GM06990 (cell line): ENCODE measurements at regions not wholly inside any gene's neighbourhood (a gene's known extent, or its start where the extent isn't known, plus 50 kb on each side); places are given as distances from the start of the nearest gene placed in this dataset.

Experiments
- DNase-seq: peaks from one replicate; pipeline ENCODE4 v3.0.0-alpha.2; 2011; ENCODE audit not compliant: insufficient read length; ENCODE audit errors: extremely low read depth
- H3K27me3 ChIP-seq: replicated peaks from 2 replicates; pipeline ENCODE4 v1.6.0; 2011; ENCODE audit warnings: low read length; ENCODE audit not compliant: control insufficient read depth, insufficient read depth
- H3K36me3 ChIP-seq: 2 replicates; pipeline ENCODE4 v1.5.1; 2011; ENCODE audit warnings: low read length; ENCODE audit not compliant: control insufficient read depth, insufficient read depth
- H3K4me3 ChIP-seq: replicated peaks from 2 replicates; pipeline ENCODE4 v1.5.1; 2011; ENCODE audit warnings: low read depth, mild to moderate bottlenecking, control low read depth, low read length
- CTCF ChIP-seq: IDR thresholded peaks from 2 replicates; pipeline ENCODE4 v1.5.1; 2011; ENCODE audit warnings: low read length, control low read depth, mild to moderate bottlenecking, inconsistent platforms; ENCODE audit not compliant: insufficient read depth, poor library complexity, severe bottlenecking

GRCh38 chr3:145843561-145843960, 317.4 kb downstream of the PLOD2 start:
- no peak overlapping the region for H3K4me3 ChIP-seq
- no peaks in the 10 kb centered on the region for H3K27me3 ChIP-seq
- no peaks in the 10 kb centered on the region for H3K36me3 ChIP-seq
- TF ChIP-seq CTCF: no peak
- no peak for DNase-seq

- no peak for TF ChIP-seq CTCF
These were observed 311.9 kb downstream of the PLOD2 start for GRCh38 chr3:145849115-145849514.

GRCh38 chr3:145854499-145854898, 306.5 kb downstream of the PLOD2 start:
- DNase-seq: no peak
- Histone ChIP-seq H3K27me3 (no peaks in the 10 kb centered on the region), H3K36me3 (no peaks in the 10 kb centered on the region), H3K4me3 (no peak overlapping the region)
- TF ChIP-seq CTCF: no peak

More at GRCh38 chr3:145849115-145849514, 311.9 kb downstream of the PLOD2 start:
- no peaks in the 10 kb centered on the region for H3K27me3 ChIP-seq
- no peaks in the 10 kb centered on the region for H3K36me3 ChIP-seq
- no peak for DNase-seq
- H3K4me3 ChIP-seq: no peak overlapping the region

- Histone ChIP-seq H3K4me3 (no peak overlapping the region), H3K27me3 (no peaks in the 10 kb centered on the region), H3K36me3 (no peaks in the 10 kb centered on the region)
- TF ChIP-seq CTCF: no peak
- no peak for DNase-seq
These were observed 303.0 kb downstream of the PLOD2 start for GRCh38 chr3:145857956-145858355.

GRCh38 chr3:145864336-145864735, 296.6 kb downstream of the PLOD2 start:
- DNase-seq: no peak
- H3K27me3 ChIP-seq: no peaks in the 10 kb centered on the region

More at GRCh38 chr3:145864336-145864735, 296.6 kb downstream of the PLOD2 start:
- no peak for TF ChIP-seq CTCF
- H3K4me3 ChIP-seq: no peak overlapping the region
- H3K36me3 ChIP-seq: no peaks in the 10 kb centered on the region
